BLaER1 (cell line): ENCODE measurements at regions not wholly inside any gene's neighbourhood (a gene's known extent, or its start where the extent isn't known, plus 50 kb on each side); places are given as distances from the start of the nearest gene placed in this dataset.

Experiments
- H3K27ac ChIP-seq: shearing (Covaris generic); formaldehyde crosslinking; 2 replicates; pipeline ENCODE4 v1.8.1; 2022
- H3K27me3 ChIP-seq: shearing (Covaris generic); formaldehyde crosslinking; 2 replicates; pipeline ENCODE4 v1.8.1; 2022
- H3K36me3 ChIP-seq: shearing (Covaris generic); formaldehyde crosslinking; 2 replicates; pipeline ENCODE4 v1.8.1; 2022
- H3K4me1 ChIP-seq: shearing (Covaris generic); formaldehyde crosslinking; 2 replicates; pipeline ENCODE4 v1.8.1; 2022
- H3K4me2 ChIP-seq: shearing (Covaris generic); formaldehyde crosslinking; 2 replicates; pipeline ENCODE4 v1.8.1; 2022
- H3K4me3 ChIP-seq: shearing (Covaris generic); formaldehyde crosslinking; 2 replicates; pipeline ENCODE4 v1.8.1; 2022
- H3K9ac ChIP-seq: shearing (Covaris generic); formaldehyde crosslinking; 2 replicates; pipeline ENCODE4 v1.8.1; 2022
- H3K9me3 ChIP-seq: shearing (Covaris generic); formaldehyde crosslinking; 2 replicates; pipeline ENCODE4 v1.8.1; 2022
- H4K20me1 ChIP-seq: shearing (Covaris generic); formaldehyde crosslinking; 2 replicates; pipeline ENCODE4 v1.8.1; 2022
- Cebpa-rat ChIP-seq: shearing (Covaris generic); IDR thresholded peaks from 2 replicates; pipeline ENCODE4 v1.8.1; 2022

GRCh38 chr1:232293361-232293760, 336.6 kb downstream of the SIPA1L2 start:
- H3K4me1 ChIP-seq, result no peaks in the 10 kb centered on the region
- no peak overlapping the region for H3K9ac ChIP-seq
- no peak overlapping the region for H3K27ac ChIP-seq
- H3K9me3 ChIP-seq, result no peaks in the 10 kb centered on the region
- no peaks in the 10 kb centered on the region for H4K20me1 ChIP-seq
- H3K36me3 ChIP-seq, result no peaks in the 10 kb centered on the region
- H3K27me3 ChIP-seq, result no peaks in the 10 kb centered on the region
- H3K4me2 ChIP-seq, result no peak overlapping the region
- H3K4me3 ChIP-seq, result no peak overlapping the region
- no peak for TF ChIP-seq Cebpa-rat

GRCh38 chr1:232292818-232293217, 337.1 kb downstream of the SIPA1L2 start:
- no peaks in the 10 kb centered on the region for H3K36me3 ChIP-seq
- H3K4me3 ChIP-seq, result no peak overlapping the region
- no peak overlapping the region for H3K4me2 ChIP-seq
- TF ChIP-seq Cebpa-rat, result no peak
- H3K27me3 ChIP-seq, result no peaks in the 10 kb centered on the region
- H3K9me3 ChIP-seq, result no peaks in the 10 kb centered on the region
- no peak overlapping the region for H3K9ac ChIP-seq
- H4K20me1 ChIP-seq, result no peaks in the 10 kb centered on the region
- no peaks in the 10 kb centered on the region for H3K4me1 ChIP-seq
- H3K27ac ChIP-seq, result no peak overlapping the region

DNA sequence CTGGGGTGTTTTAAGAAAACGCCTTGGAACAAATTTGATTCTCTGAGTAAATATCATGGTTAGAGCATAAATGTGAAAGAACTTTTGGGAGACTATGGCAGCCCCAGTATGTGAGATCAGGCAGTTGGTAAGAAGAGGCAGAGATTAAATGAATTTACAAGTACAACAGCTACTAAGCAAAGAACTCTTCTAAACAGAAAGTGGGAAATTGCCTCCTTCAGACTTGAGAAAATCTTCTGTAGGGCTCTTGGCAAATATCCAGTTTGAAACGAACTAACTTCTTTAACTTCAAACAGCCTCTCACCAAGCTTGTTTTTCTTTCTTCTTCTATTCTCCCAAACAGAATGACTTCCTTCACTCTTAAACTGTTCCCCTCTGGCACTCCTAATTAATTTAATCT, 337.7 kb downstream of the SIPA1L2 start:
- Histone ChIP-seq H3K36me3 (no peaks in the 10 kb centered on the region), H3K9me3 (no peaks in the 10 kb centered on the region), H3K9ac (no peak overlapping the region), H3K4me2 (no peak overlapping the region), H3K4me3 (no peak overlapping the region), H3K27ac (no peak overlapping the region), H4K20me1 (no peaks in the 10 kb centered on the region), H3K27me3 (no peaks in the 10 kb centered on the region), H3K4me1 (no peaks in the 10 kb centered on the region)
- no peak for TF ChIP-seq Cebpa-rat

DNA sequence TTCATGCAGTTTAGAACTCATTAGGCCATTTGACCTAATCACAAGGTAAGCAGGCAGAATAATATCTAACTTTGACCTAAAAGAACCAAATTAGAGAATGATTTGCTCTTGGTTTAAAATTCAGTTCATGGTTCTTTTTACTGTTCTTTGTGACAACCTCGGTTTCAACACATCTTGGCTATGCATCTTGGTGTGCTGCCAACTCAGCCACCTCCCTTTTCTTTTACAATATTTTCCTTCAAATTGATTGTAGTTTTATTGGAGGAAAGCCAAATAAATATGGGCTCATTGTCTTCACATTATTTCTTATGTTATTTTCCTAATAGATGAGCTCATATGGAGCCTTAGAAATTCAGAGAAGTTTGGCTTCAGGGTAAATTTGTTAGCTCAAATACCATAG, 338.3 kb downstream of the SIPA1L2 start:
- H3K4me3 ChIP-seq, result no peak overlapping the region

DNA sequence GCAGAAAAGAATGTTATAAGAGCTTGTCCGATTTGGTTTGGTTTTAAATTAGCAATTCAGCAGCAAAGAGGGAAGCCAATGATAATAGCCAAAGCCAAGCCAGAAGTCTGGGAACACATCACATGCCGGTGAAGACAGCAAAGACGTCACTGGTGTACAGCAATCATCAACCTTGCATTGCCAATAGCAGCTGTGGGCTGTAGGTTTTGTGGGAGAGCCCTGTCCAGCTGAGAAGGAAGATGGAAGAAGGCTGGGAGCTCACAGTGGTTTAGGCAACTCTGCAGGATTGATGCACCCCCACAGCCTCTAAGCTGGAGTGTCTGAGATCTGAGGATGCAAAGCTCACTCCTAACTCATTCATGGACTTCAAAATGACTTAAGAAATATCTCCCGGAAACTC, 338.7 kb downstream of the SIPA1L2 start:
- Histone ChIP-seq H3K9ac (no peak overlapping the region), H3K27ac (no peak overlapping the region)
- TF ChIP-seq Cebpa-rat, result no peak

More for the DNA sequence above, 338.3 kb downstream of the SIPA1L2 start:
- TF ChIP-seq Cebpa-rat, result no peak
- Histone ChIP-seq H3K27ac (no peak overlapping the region), H4K20me1 (no peaks in the 10 kb centered on the region), H3K4me2 (no peak overlapping the region), H3K9ac (no peak overlapping the region), H3K9me3 (no peaks in the 10 kb centered on the region), H3K27me3 (no peaks in the 10 kb centered on the region), H3K4me1 (no peaks in the 10 kb centered on the region), H3K36me3 (no peaks in the 10 kb centered on the region)

DNA sequence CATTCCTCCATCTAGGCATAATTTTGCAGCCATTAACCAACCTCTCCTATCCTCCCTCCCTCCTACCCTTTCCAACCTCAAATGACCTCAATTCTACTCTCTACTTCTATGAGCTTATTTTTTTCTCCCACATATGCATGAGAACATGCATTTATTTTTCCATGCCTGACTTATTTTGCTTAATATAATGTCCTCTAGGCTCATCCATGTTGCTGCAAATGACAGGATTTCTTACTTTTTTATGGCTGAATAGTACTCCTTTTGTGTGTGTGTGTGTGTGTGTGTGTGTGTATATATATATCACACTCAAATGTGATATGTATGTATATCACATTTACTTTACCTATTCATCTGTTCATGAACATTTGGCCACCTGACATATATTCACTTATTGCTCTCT, 339.4 kb downstream of the SIPA1L2 start:
- Histone ChIP-seq H3K4me3 (no peak overlapping the region), H3K9me3 (no peaks in the 10 kb centered on the region), H3K27ac (no peak overlapping the region), H4K20me1 (no peaks in the 10 kb centered on the region), H3K4me1 (no peaks in the 10 kb centered on the region), H3K27me3 (no peaks in the 10 kb centered on the region), H3K36me3 (no peaks in the 10 kb centered on the region), H3K4me2 (no peak overlapping the region), H3K9ac (no peak overlapping the region)
- TF ChIP-seq Cebpa-rat, result no peak

More for the DNA sequence above, 338.7 kb downstream of the SIPA1L2 start:
- H3K4me2 ChIP-seq, result no peak overlapping the region
- H4K20me1 ChIP-seq, result no peaks in the 10 kb centered on the region
- no peaks in the 10 kb centered on the region for H3K27me3 ChIP-seq
- H3K4me3 ChIP-seq, result no peak overlapping the region
- H3K9me3 ChIP-seq, result no peaks in the 10 kb centered on the region
- no peaks in the 10 kb centered on the region for H3K4me1 ChIP-seq
- no peaks in the 10 kb centered on the region for H3K36me3 ChIP-seq

GRCh38 chr1:232287676-232288569, 342.0 kb downstream of the SIPA1L2 start:
- H3K27me3 ChIP-seq, result no peaks in the 10 kb centered on the region
- H4K20me1 ChIP-seq, result no peaks in the 10 kb centered on the region
- H3K36me3 ChIP-seq, result no peaks in the 10 kb centered on the region
- H3K9ac ChIP-seq, result no peak overlapping the region
- TF ChIP-seq Cebpa-rat, result no peak
- H3K4me2 ChIP-seq, result no peak overlapping the region
- no peak overlapping the region for H3K4me3 ChIP-seq
- no peak overlapping the region for H3K27ac ChIP-seq
- H3K9me3 ChIP-seq, result no peaks in the 10 kb centered on the region
- no peaks in the 10 kb centered on the region for H3K4me1 ChIP-seq

- H3K4me2 ChIP-seq, result no peak overlapping the region
- H3K27me3 ChIP-seq, result no peaks in the 10 kb centered on the region
- no peak overlapping the region for H3K4me3 ChIP-seq
- TF ChIP-seq Cebpa-rat, result no peak
- H3K9ac ChIP-seq, result no peak overlapping the region
- no peaks in the 10 kb centered on the region for H3K4me1 ChIP-seq
- H3K9me3 ChIP-seq, result no peaks in the 10 kb centered on the region
- no peaks in the 10 kb centered on the region for H3K36me3 ChIP-seq
- no peak overlapping the region for H3K27ac ChIP-seq
- no peaks in the 10 kb centered on the region for H4K20me1 ChIP-seq
Measured at GRCh38 chr1:232285138-232285537, 344.8 kb downstream of the SIPA1L2 start.

GRCh38 chr1:232283864-232284263, 346.1 kb downstream of the SIPA1L2 start:
- no peaks in the 10 kb centered on the region for H3K36me3 ChIP-seq

GRCh38 chr1:232282498-232282897, 347.4 kb downstream of the SIPA1L2 start:
- no peaks in the 10 kb centered on the region for H3K9me3 ChIP-seq
- no peaks in the 10 kb centered on the region for H3K27me3 ChIP-seq
- H3K4me2 ChIP-seq, result no peak overlapping the region
- H3K9ac ChIP-seq, result no peak overlapping the region
- no peak overlapping the region for H3K27ac ChIP-seq
- no peak overlapping the region for H3K4me3 ChIP-seq
- no peak for TF ChIP-seq Cebpa-rat
- H4K20me1 ChIP-seq, result no peaks in the 10 kb centered on the region
- no peaks in the 10 kb centered on the region for H3K4me1 ChIP-seq
- no peaks in the 10 kb centered on the region for H3K36me3 ChIP-seq

More at GRCh38 chr1:232283864-232284263, 346.1 kb downstream of the SIPA1L2 start:
- TF ChIP-seq Cebpa-rat, result no peak
- H3K27ac ChIP-seq, result no peak overlapping the region
- no peaks in the 10 kb centered on the region for H4K20me1 ChIP-seq
- H3K9ac ChIP-seq, result no peak overlapping the region
- no peaks in the 10 kb centered on the region for H3K9me3 ChIP-seq
- no peak overlapping the region for H3K4me2 ChIP-seq
- H3K4me1 ChIP-seq, result no peaks in the 10 kb centered on the region
- H3K4me3 ChIP-seq, result no peak overlapping the region
- H3K27me3 ChIP-seq, result no peaks in the 10 kb centered on the region

GRCh38 chr1:232280910-232281309, 349.0 kb downstream of the SIPA1L2 start:
- no peak overlapping the region for H3K4me3 ChIP-seq
- no peaks in the 10 kb centered on the region for H3K27me3 ChIP-seq
- no peaks in the 10 kb centered on the region for H3K9me3 ChIP-seq
- H3K36me3 ChIP-seq, result no peaks in the 10 kb centered on the region
- H3K4me1 ChIP-seq, result no peaks in the 10 kb centered on the region
- TF ChIP-seq Cebpa-rat, result no peak
- H4K20me1 ChIP-seq, result no peaks in the 10 kb centered on the region
- no peak overlapping the region for H3K4me2 ChIP-seq
- H3K9ac ChIP-seq, result no peak overlapping the region
- no peak overlapping the region for H3K27ac ChIP-seq
